H9 (cell line): ENCODE measurements at regions not wholly inside any gene's neighbourhood (a gene's known extent, or its start where the extent isn't known, plus 50 kb on each side); places are given as distances from the start of the nearest gene placed in this dataset.

Experiments
- DNase-seq: peaks from one replicate; pipeline ENCODE4 v3.0.0-alpha.2; 2017
- H2AFZ ChIP-seq: one replicate; pipeline ENCODE4 v1.6.1; 2013; ENCODE audit warnings: mild to moderate bottlenecking, low read length, control low read depth, moderate library complexity
- H2AK5ac ChIP-seq: 2 replicates; pipeline ENCODE4 v1.6.1; 2013; ENCODE audit warnings: low read length, control low read depth, mixed read lengths; ENCODE audit not compliant: insufficient read length
- H2BK120ac ChIP-seq: one replicate; pipeline ENCODE4 v1.6.1; 2013; ENCODE audit warnings: low read depth, mild to moderate bottlenecking, low read length, control low read depth, inconsistent platforms; ENCODE audit not compliant: poor library complexity, severe bottlenecking
- H2BK12ac ChIP-seq: 2 replicates; pipeline ENCODE4 v1.6.1; 2013; ENCODE audit warnings: low read length, control low read depth, mixed read lengths, low read depth; ENCODE audit not compliant: insufficient read length
- H2BK15ac ChIP-seq: 2 replicates; pipeline ENCODE4 v1.6.1; 2013; ENCODE audit warnings: low read depth, low read length, control low read depth
- H2BK20ac ChIP-seq: one replicate; pipeline ENCODE4 v1.6.1; 2013; ENCODE audit warnings: low read depth, mild to moderate bottlenecking, low read length, control low read depth, inconsistent platforms; ENCODE audit not compliant: poor library complexity, severe bottlenecking
- H2BK5ac ChIP-seq: 2 replicates; pipeline ENCODE4 v1.6.1; 2013; ENCODE audit warnings: low read length, control low read depth, mixed read lengths; ENCODE audit not compliant: insufficient read length
- H3K14ac ChIP-seq: 2 replicates; pipeline ENCODE4 v1.6.1; 2013; ENCODE audit warnings: low read length, control low read depth; ENCODE audit not compliant: insufficient read depth
- H3K18ac ChIP-seq: 2 replicates; pipeline ENCODE4 v1.6.1; 2013; ENCODE audit warnings: low read depth, mild to moderate bottlenecking, mixed read lengths, low read length, control low read depth; ENCODE audit not compliant: insufficient read length
- H3K23ac ChIP-seq: 2 replicates; pipeline ENCODE4 v1.6.1; 2013; ENCODE audit warnings: low read length, control low read depth, mixed read lengths, low read depth; ENCODE audit not compliant: insufficient read length
- H3K23me2 ChIP-seq: 2 replicates; pipeline ENCODE4 v1.6.1; 2013; ENCODE audit warnings: low read depth, mild to moderate bottlenecking, mixed read lengths, low read length, control low read depth; ENCODE audit not compliant: insufficient read length, poor library complexity, severe bottlenecking
- H3K27ac ChIP-seq: 2 replicates; pipeline ENCODE4 v1.5.1; 2013; ENCODE audit warnings: low read length, control low read depth, mixed read lengths, low read depth; ENCODE audit not compliant: insufficient read length
- H3K27me3 ChIP-seq: 2 replicates; pipeline ENCODE4 v1.6.1; 2013; ENCODE audit warnings: low read length, control low read depth, inconsistent platforms; ENCODE audit not compliant: insufficient read depth
- H3K4ac ChIP-seq: 2 replicates; pipeline ENCODE4 v1.6.1; 2013; ENCODE audit warnings: low read depth, mild to moderate bottlenecking, control low read depth, inconsistent platforms, low read length, moderate library complexity
- H3K4me1 ChIP-seq: 2 replicates; pipeline ENCODE4 v1.6.1; 2013; ENCODE audit warnings: low read length, control low read depth, inconsistent platforms; ENCODE audit not compliant: insufficient read depth
- H3K4me2 ChIP-seq: 2 replicates; pipeline ENCODE4 v1.6.1; 2013; ENCODE audit warnings: low read length, control low read depth, mixed read lengths; ENCODE audit not compliant: insufficient read length, insufficient read depth
- H3K56ac ChIP-seq: 2 replicates; pipeline ENCODE4 v1.6.1; 2013; ENCODE audit warnings: low read depth, mild to moderate bottlenecking, mixed read lengths, low read length, control low read depth; ENCODE audit not compliant: insufficient read length
- H3K79me1 ChIP-seq: 2 replicates; pipeline ENCODE4 v1.6.1; 2013; ENCODE audit warnings: low read depth, mild to moderate bottlenecking, moderate library complexity, low read length, control low read depth, inconsistent platforms; ENCODE audit not compliant: insufficient read depth, poor library complexity, severe bottlenecking
- H3K79me2 ChIP-seq: 2 replicates; pipeline ENCODE4 v1.6.1; 2013; ENCODE audit warnings: low read length, control low read depth, inconsistent platforms; ENCODE audit not compliant: insufficient read depth
- H3K9ac ChIP-seq: 2 replicates; pipeline ENCODE4 v1.6.1; 2013; ENCODE audit warnings: low read length, control low read depth, mixed read lengths; ENCODE audit not compliant: insufficient read length; ENCODE audit errors: extremely low read depth
- H3K9me3 ChIP-seq: one replicate; pipeline ENCODE4 v1.6.1; 2013; ENCODE audit warnings: low read depth, low read length, inconsistent platforms; ENCODE audit not compliant: control insufficient read depth
- H3T11ph ChIP-seq: one replicate; pipeline ENCODE4 v1.6.1; 2013; ENCODE audit warnings: mild to moderate bottlenecking, low read length, control low read depth, inconsistent platforms
- H4K20me1 ChIP-seq: one replicate; pipeline ENCODE4 v1.6.1; 2013; ENCODE audit not compliant: control insufficient read depth, insufficient read length, insufficient read depth
- H4K5ac ChIP-seq: 2 replicates; pipeline ENCODE4 v1.6.1; 2013; ENCODE audit warnings: low read depth, mild to moderate bottlenecking, mixed read lengths, low read length, control low read depth; ENCODE audit not compliant: insufficient read length
- H4K8ac ChIP-seq: replicated peaks from 2 replicates; pipeline ENCODE4 v1.6.1; 2013; ENCODE audit warnings: low read length, control low read depth, mixed read lengths, low read depth; ENCODE audit not compliant: insufficient read length
- H4K91ac ChIP-seq: 2 replicates; pipeline ENCODE4 v1.6.1; 2013; ENCODE audit warnings: low read depth, mild to moderate bottlenecking, moderate library complexity, mixed read lengths, low read length, control low read depth; ENCODE audit not compliant: insufficient read length
- H3K27ac Mint-ChIP-seq, 3 experiments: 2 replicates in 2 of 3; 3 replicates in 1 of 3; pipeline ENCODE4 v1.8.0; 2020 to 2021; ENCODE audit warnings: mixed read lengths in 3 of 3, mild to moderate bottlenecking in 1 of 3, moderate library complexity in 1 of 3
- H3K27me3 Mint-ChIP-seq: 2 replicates; pipeline ENCODE4 v1.8.0; 2021; ENCODE audit warnings: low read depth, mild to moderate bottlenecking, moderate library complexity, mixed read lengths
- H3K36me3 Mint-ChIP-seq, 3 experiments: 2 replicates in 2 of 3; 3 replicates in 1 of 3; pipeline ENCODE4 v1.8.0; 2020 to 2021; ENCODE audit warnings: low read depth in 3 of 3, mixed read lengths in 3 of 3; ENCODE audit not compliant: insufficient read depth in 1 of 3
- H3K4me1 Mint-ChIP-seq, 2 experiments: 2 replicates each; pipeline ENCODE4 v1.8.0; 2020; ENCODE audit warnings: mixed read lengths in 2 of 2
- H3K4me3 Mint-ChIP-seq, 2 experiments: 2 replicates in 1 of 2; 3 replicates in 1 of 2; pipeline ENCODE4 v1.8.0; 2020 to 2021; ENCODE audit warnings: mild to moderate bottlenecking in 2 of 2, mixed read lengths in 2 of 2, moderate library complexity in 1 of 2
- H3K9me3 Mint-ChIP-seq, 2 experiments: 2 replicates in 1 of 2; 3 replicates in 1 of 2; pipeline ENCODE4 v1.8.0; 2020; ENCODE audit warnings: mild to moderate bottlenecking in 2 of 2, mixed read lengths in 2 of 2, moderate library complexity in 1 of 2
- CTCF ChIP-seq: fragments of 200-600 bp; sonication (generic); conservative IDR thresholded peaks from 3 replicates; pipeline ENCODE4 v1.8.0; 2021; ENCODE audit warnings: antibody characterized with exemption, mild to moderate bottlenecking
- WGBS: extraction: QIAGEN DNeasy Blood & Tissue Kit; methylation state at CpG from one replicate; pipeline ENCODE4 v1.1.7; 2013; ENCODE audit warnings: missing lambda C conversion rate, low lambda C conversion rate, mixed read lengths; ENCODE audit not compliant: insufficient read length; ENCODE audit errors: extremely low coverage; 5-methylcytosine and 5-hydroxymethylcytosine counted together

DNA sequence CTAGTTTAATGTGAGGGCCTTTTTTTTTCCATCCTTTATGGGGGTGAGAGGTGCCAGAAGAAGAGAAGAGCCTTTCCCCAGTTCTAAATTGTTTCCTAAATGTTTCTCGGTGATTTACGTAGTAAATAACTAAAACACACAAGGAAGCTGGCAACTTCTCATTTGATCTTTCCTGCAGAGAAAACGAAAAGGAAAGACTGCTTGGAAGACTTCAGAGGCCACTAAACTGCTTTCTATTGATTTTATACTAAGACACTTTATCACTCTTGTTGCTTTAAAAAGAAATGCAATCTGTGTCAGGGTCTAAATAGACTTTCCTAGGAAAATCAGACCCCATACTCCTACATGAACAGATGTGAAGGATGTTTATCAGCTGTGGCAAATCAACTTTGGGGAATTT, 52.1 kb upstream of the KAZN start:
- H2BK15ac ChIP-seq = no peak overlapping the region
- H2BK12ac ChIP-seq = no peak overlapping the region
- no peak overlapping the region for H3K18ac ChIP-seq
- TF ChIP-seq CTCF = no peak
- H4K20me1 ChIP-seq = no peaks in the 10 kb centered on the region
- Mint-ChIP-seq H3K36me3 (peaks cover 0 to 12% (median 3%) of the 10 kb centered on the region in 3 experiments; a peak in 3 of 7 replicates), H3K4me3 (no peak overlapping the region), H3K4me1 (peaks cover 23 to 29% of the 10 kb centered on the region in 2 experiments), H3K27me3 (peaks cover 9% of the 10 kb centered on the region), H3K27ac (no peak overlapping the region), H3K9me3 (peaks cover 2 to 3% of the 10 kb centered on the region in 2 experiments; a peak in 2 of 5 replicates)
- H3K9ac ChIP-seq = no peak overlapping the region
- no peak overlapping the region for H4K5ac ChIP-seq
- no peak overlapping the region for H2BK120ac ChIP-seq
- H3K4me2 ChIP-seq = no peak overlapping the region
- no peaks in the 10 kb centered on the region for H3K9me3 ChIP-seq
- H3K27ac ChIP-seq = no peak overlapping the region
- no peak overlapping the region for H2BK20ac ChIP-seq
- DNase-seq = no peak
- no peaks in the 10 kb centered on the region for H3K27me3 ChIP-seq
- no peak overlapping the region for H3K56ac ChIP-seq
- no peak overlapping the region for H3K4ac ChIP-seq
- no peaks in the 10 kb centered on the region; the same call in 1 of the 2 replicates for H3K4me1 ChIP-seq
- no CpG with 5 or more reads among the region's 3 CpGs for WGBS
- no peak overlapping the region for H2BK5ac ChIP-seq
- no peak overlapping the region for H2AK5ac ChIP-seq
- H4K8ac ChIP-seq = no peak overlapping the region
- H3K79me2 ChIP-seq = no peaks in the 10 kb centered on the region
- no peak overlapping the region for H3K23ac ChIP-seq
- no peaks in the 10 kb centered on the region for H3K79me1 ChIP-seq
- no peak overlapping the region for H2AFZ ChIP-seq
- no peak overlapping the region for H4K91ac ChIP-seq
- H3K14ac ChIP-seq = no peak overlapping the region
- H3T11ph ChIP-seq = no peak overlapping the region
- no peaks in the 10 kb centered on the region for H3K23me2 ChIP-seq
